HG02610 (cell line): ENCODE measurements at regions not wholly inside any gene's neighbourhood (a gene's known extent, or its start where the extent isn't known, plus 50 kb on each side); places are given as distances from the start of the nearest gene placed in this dataset.
"Not testable (repeated sequence)": the region's sequence is repeated elsewhere in the genome, so short reads cannot be mapped to it uniquely, and the experiment has no call there.

ENCODE experiments used
- ATAC-seq: cut with Tn5 transposase; IDR thresholded peaks from one replicate; pipeline ENCODE4 v1.9.1; 2021; ENCODE audit warnings: mild to moderate bottlenecking, moderate library complexity; ENCODE audit not compliant: unreplicated experiment

GRCh38 chr6:75031102-75031501 is 174.8 kb downstream of the COL12A1 start:
- ATAC-seq, result not testable (repeated sequence)

- no peak for ATAC-seq
Measured at GRCh38 chr6:75029333-75029732, 176.5 kb downstream of the COL12A1 start.

GRCh38 chr6:75025371-75025770 is 180.5 kb downstream of the COL12A1 start:
- no peak for ATAC-seq

- ATAC-seq, result no peak
Measured at GRCh38 chr6:75024828-75025227, 181.0 kb downstream of the COL12A1 start.

GRCh38 chr6:75023634-75024033 is 182.2 kb downstream of the COL12A1 start:
- ATAC-seq, result no peak

GRCh38 chr6:75020971-75021370 is 184.9 kb downstream of the COL12A1 start:
- ATAC-seq, result no peak

GRCh38 chr6:75020376-75020775 is 185.5 kb downstream of the COL12A1 start:
- no peak for ATAC-seq

GRCh38 chr6:75012018-75012417 is 193.8 kb downstream of the COL12A1 start:
- no peak for ATAC-seq

- not testable (repeated sequence) for ATAC-seq
Measured at GRCh38 chr6:75003984-75004383, 201.9 kb downstream of the COL12A1 start.

- no peak for ATAC-seq
Measured at GRCh38 chr6:74997646-74998045, 208.2 kb downstream of the COL12A1 start.

- ATAC-seq, result no peak
Measured at GRCh38 chr6:74993136-74993535, 212.7 kb downstream of the COL12A1 start.

- no peak for ATAC-seq
Measured at GRCh38 chr6:74991573-74992332, 214.1 kb downstream of the COL12A1 start.

- no peak for ATAC-seq
Measured at GRCh38 chr6:74979065-74979766, 226.6 kb downstream of the COL12A1 start.

- ATAC-seq, result no peak
Measured at GRCh38 chr6:74976701-74977100, 229.2 kb downstream of the COL12A1 start.

- ATAC-seq, result no peak
Measured at GRCh38 chr6:74976026-74976425, 229.8 kb downstream of the COL12A1 start.

GRCh38 chr6:74973591-74973990 is 232.3 kb downstream of the COL12A1 start:
- no peak for ATAC-seq

- ATAC-seq, result no peak
Measured at GRCh38 chr6:74971633-74972032, 234.2 kb downstream of the COL12A1 start.

GRCh38 chr6:74969591-74970267 is 236.1 kb downstream of the COL12A1 start:
- ATAC-seq, result no peak

GRCh38 chr6:74967821-74968220 is 238.0 kb downstream of the COL12A1 start:
- ATAC-seq, result no peak

- no peak for ATAC-seq
Measured at GRCh38 chr6:74966712-74967111, 239.1 kb downstream of the COL12A1 start.

GRCh38 chr6:74964871-74965441 is 240.9 kb downstream of the COL12A1 start:
- ATAC-seq, result no peak
